Umbilical cord (tissue), 1 donor: ENCODE measurements at regions not wholly inside any gene's neighbourhood (a gene's known extent, or its start where the extent isn't known, plus 50 kb on each side); places are given as distances from the start of the nearest gene placed in this dataset.
A peak's percentile ranks its signal among the peaks of the same experiment; 100 is the strongest.

Source experiments
- DNase-seq: peaks from one replicate; pipeline ENCODE4 v3.0.0-alpha.2; 2015; ENCODE audit warnings: low spot score

GRCh38 chrX:97763981-97764380 lies 880.3 kb downstream of the RPA4 start:
- DNase-seq: peak; percentile 55

- peak; percentile 90 for DNase-seq
These were observed 882.9 kb downstream of the RPA4 start for GRCh38 chrX:97766501-97767095.

- no peak for DNase-seq
These were observed 903.6 kb downstream of the RPA4 start for GRCh38 chrX:97787311-97787710.

GRCh38 chrX:97787849-97788248 lies 904.1 kb downstream of the RPA4 start:
- no peak for DNase-seq

- no peak for DNase-seq
These were observed 907.1 kb downstream of the RPA4 start for GRCh38 chrX:97790850-97791249.

GRCh38 chrX:97797076-97797475 lies 913.4 kb downstream of the RPA4 start:
- DNase-seq: no peak

GRCh38 chrX:97806238-97806637 lies 922.5 kb downstream of the RPA4 start:
- DNase-seq: no peak

- DNase-seq: no peak
These were observed 923.2 kb downstream of the RPA4 start for GRCh38 chrX:97806946-97807345.

- DNase-seq: no peak
These were observed 936.5 kb downstream of the RPA4 start for GRCh38 chrX:97820170-97820569.

- no peak for DNase-seq
These were observed 944.8 kb downstream of the RPA4 start for GRCh38 chrX:97828471-97828870.

GRCh38 chrX:97835969-97836368 lies 952.3 kb downstream of the RPA4 start:
- DNase-seq: no peak

- DNase-seq: no peak
These were observed 958.0 kb downstream of the RPA4 start for GRCh38 chrX:97841544-97842179.

GRCh38 chrX:97842468-97843199 lies 958.9 kb downstream of the RPA4 start:
- no peak for DNase-seq

- no peak for DNase-seq
These were observed 959.6 kb downstream of the RPA4 start for GRCh38 chrX:97843200-97843811.

GRCh38 chrX:97844161-97844560 lies 960.5 kb downstream of the RPA4 start:
- no peak for DNase-seq

GRCh38 chrX:97844943-97845342 lies 961.2 kb downstream of the RPA4 start:
- DNase-seq: no peak

GRCh38 chrX:97845451-97845850 lies 961.7 kb downstream of the RPA4 start:
- no peak for DNase-seq

GRCh38 chrX:97846228-97846627 lies 962.5 kb downstream of the RPA4 start:
- DNase-seq: no peak

- no peak for DNase-seq
These were observed 963.1 kb downstream of the RPA4 start for GRCh38 chrX:97846718-97847237.

- DNase-seq: no peak
These were observed 964.4 kb downstream of the RPA4 start for GRCh38 chrX:97847885-97848679.

- DNase-seq: no peak
These were observed 966.2 kb downstream of the RPA4 start for GRCh38 chrX:97849951-97850350.

GRCh38 chrX:97850911-97851310 lies 967.2 kb downstream of the RPA4 start:
- DNase-seq: no peak
